ELF-1 (cell line): ENCODE measurements at regions not wholly inside any gene's neighbourhood (a gene's known extent, or its start where the extent isn't known, plus 50 kb on each side); places are given as distances from the start of the nearest gene placed in this dataset.
"Not testable (repeated sequence)": the region's sequence is repeated elsewhere in the genome, so short reads cannot be mapped to it uniquely, and the experiment has no call there.

ENCODE experiments used
- DNase-seq: peaks from one replicate; pipeline ENCODE4 v3.0.0-alpha.2; 2016; ENCODE audit warnings: low read depth, low spot score

- DNase-seq = no peak
Measured at GRCh38 chr7:114806590-114807162, 115.2 kb upstream of the MDFIC start.

- DNase-seq = no peak
Measured at GRCh38 chr7:114812570-114812969, 109.3 kb upstream of the MDFIC start.

DNA sequence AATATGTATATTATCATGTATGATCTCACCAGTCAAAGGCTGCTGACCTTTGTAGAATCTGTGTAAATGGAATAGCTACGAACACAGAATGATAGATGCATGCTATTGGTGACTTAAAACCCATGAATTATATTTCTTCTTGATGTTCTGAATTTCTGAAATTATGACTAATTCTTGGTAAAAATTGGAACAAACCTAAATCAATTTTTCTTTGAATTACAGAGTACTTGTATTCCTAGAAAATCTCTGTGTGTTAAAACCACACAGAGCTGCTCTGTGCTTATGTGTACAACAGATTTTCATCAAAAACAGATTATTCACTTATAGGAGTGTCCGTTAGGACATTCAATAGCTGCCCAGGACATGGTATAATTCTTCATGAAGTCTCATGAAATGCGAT is 108.3 kb upstream of the MDFIC start:
- DNase-seq = no peak

DNA sequence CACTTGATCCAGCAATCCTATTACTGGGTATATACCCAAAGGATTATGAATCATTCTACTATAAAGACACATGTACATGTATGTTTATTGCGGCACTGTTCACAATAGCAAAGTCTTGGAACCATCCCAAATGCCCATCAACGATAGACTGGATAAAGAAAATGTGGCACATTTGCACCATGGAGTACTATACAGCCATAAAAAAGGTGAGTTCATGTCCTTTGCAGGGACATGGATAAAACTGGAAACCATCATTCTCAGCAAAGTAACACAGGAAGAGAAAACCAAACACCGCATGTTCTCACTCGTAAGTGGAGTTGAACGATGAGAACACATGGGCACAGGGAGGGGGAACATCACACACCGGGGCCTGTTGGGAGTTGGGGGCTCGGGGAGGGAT is 104.9 kb upstream of the MDFIC start:
- not testable (repeated sequence) for DNase-seq

- DNase-seq = no peak
Measured at GRCh38 chr7:114818501-114818900, 103.4 kb upstream of the MDFIC start.

GRCh38 chr7:114819616-114820362 is 102.1 kb upstream of the MDFIC start:
- DNase-seq = no peak

DNA sequence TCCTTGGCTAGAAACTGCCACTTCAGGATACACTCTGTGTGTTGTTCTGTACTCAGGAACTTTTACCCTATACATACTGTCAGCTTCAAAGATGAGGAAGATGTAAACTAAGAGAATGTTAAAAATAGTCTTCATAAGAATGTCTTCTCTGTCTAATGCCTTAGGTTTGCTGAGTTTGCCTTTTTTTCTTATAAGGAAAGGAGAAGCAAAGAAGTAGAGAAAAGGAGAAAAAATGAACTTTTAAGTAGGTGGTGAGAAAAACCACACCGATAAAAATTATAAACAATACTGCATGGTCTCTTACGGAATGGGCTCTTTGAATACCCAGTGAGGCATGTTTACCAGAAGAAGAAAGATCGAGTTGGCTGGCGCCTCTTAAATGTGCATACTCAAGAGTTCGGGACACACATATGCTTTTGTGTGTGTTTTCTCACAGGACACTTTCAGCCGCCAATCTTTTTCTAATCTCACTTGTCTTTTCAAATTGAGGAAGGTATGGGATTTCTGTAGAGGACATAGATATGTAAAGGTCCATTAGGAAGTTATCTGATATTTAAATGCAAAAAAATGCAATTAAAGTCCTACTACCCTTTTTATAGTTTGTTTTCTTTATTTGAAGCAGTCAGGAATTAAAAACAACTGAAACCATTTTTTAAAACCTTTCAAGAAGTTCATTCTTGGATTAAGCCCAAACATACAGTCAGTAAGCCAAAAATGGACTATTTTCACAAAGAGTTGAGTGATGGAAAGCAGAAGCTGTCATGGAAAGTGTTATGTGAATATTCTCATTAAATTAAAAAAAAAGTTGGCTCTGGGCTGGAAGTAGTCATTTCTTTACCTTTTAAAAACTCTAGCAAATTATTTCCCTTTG is 100.6 kb upstream of the MDFIC start:
- no peak for DNase-seq

DNA sequence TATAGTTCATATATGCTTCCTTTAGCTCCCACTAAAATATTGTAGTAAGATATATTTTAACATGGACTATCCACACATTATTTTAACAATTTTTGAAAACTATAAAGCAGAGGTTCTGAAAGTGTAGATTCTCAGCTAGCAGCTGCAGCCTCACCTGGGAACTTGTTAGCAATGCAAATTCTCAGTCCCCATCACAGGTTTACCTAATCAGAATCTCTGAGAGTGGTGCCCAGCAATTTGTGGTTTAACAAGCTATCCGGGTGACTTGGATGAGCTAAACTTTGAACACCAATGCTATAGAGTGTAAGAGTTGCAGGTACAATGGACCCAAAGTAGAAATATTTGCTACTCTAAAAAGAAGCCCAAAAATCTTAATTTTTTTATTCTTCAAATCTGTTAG is 99.8 kb upstream of the MDFIC start:
- no peak for DNase-seq

GRCh38 chr7:114822844-114823243 is 99.0 kb upstream of the MDFIC start:
- DNase-seq = no peak

- peak; percentile 6 for DNase-seq
Measured at GRCh38 chr7:114823290-114823689, 98.6 kb upstream of the MDFIC start.

- peak; percentile 87 for DNase-seq
Measured at GRCh38 chr7:114825423-114825951, 96.4 kb upstream of the MDFIC start.

DNA sequence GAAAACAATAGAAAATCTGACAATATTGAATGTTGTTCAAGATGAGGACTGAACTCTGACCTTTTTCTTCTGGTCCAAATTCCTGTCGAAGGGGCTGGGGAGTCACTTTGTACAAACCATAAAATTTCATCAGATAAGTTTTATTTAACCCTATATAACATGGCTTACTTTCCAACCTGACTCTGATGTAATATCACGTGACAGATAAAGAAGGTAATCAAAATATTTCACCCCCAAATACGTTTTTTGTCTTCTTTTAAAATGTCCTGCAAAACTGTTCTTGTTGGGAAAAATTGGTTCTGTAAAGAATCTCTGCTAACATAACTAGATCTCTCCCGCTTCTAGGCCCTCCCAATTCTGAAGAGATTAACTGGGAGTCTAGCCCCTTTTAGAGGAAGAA is 90.9 kb upstream of the MDFIC start:
- DNase-seq = no peak

DNA sequence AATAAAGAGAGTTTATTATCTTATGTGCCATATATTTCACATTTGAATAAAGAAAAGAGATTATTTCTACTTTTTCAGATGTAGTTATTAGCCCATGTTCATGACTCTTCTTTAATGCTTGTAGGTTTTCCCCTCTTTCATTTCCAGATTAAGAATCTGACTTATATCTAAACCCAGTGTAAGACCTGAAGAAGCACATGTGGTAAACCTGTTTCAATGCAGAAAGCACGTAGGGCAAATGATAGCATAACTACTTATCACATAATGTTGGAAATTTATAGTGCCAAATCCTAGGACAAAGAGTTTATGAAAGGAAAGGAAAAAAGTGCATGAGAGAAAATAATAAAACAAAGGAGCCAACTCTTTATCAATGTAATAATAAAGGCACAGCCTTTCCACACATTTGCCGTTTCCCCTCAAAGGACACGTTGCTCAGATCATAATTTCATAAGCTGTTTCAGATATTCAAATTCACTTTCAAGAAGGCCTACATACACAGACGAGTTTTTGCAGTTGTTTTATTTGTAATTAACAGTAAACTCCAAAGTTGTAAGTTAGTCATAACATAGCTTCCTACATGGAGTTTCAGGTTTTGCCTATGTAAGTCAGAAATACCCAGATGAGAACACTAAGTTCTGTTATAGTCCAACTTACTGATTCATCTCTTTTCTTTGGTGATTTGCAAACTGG is 88.8 kb upstream of the MDFIC start:
- no peak for DNase-seq

DNA sequence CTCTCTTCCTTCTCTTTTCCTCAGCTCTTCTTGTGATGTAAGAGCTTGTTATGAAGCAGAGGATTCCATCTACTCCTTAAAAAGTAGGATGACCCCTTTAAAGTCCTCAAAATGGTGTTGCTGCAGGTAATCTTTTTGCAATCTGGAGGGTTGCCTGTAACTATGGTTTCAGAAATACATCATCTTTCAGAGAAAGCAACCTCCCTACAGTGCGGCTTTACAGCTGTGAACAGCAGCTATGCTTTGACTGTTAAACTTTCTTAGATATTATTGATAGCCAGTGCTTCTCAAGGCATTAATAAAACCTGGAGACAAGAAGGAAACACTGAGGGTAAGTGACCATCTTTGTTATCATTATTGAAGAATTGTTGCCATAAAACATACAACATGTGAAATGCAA is 86.6 kb upstream of the MDFIC start:
- DNase-seq = no peak

DNA sequence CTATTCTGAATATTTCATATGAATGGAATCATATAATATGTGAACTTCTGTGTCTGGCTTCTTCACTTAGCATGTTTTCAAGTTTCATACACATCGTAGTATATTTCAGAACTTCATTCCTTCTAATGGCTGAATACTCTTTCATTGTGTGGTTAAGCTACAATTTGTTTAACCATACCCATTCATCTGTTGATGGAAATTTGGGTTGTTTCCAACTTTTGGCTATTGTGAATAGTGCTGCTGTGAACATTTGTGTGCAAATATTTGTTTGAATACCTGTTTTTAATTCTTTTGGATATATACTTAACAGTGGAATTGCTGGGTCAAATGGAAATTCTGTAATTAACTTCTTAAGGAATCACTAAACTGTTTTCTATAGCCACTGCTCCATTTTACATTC is 86.0 kb upstream of the MDFIC start:
- DNase-seq = no peak

DNA sequence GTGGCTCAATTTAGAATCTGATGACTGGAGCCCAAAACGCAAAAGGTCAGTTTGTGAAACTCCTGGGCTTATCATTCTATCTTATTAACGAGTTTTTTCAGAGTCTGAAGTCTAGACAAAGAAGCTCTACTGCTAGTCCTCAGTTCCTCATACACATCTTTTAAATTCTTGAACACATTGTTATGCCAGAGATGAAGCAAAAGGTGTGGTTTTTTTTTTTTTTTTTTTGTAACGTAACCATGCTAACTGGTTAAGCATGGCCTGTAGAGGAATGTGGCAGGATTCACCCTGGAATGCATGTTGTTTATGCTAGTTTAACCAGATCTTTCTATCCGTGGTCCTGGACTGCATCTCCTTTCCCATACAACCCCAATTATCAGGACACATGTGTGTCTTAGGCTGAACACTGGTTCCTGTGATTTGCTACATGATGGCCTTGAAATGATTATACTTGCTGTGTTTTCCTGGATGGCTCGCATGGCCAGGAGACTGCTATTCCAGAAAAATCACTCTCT is 79.3 kb upstream of the MDFIC start:
- DNase-seq = peak; percentile 37

- no peak for DNase-seq
Measured at GRCh38 chr7:114843102-114843501, 78.8 kb upstream of the MDFIC start.

DNA sequence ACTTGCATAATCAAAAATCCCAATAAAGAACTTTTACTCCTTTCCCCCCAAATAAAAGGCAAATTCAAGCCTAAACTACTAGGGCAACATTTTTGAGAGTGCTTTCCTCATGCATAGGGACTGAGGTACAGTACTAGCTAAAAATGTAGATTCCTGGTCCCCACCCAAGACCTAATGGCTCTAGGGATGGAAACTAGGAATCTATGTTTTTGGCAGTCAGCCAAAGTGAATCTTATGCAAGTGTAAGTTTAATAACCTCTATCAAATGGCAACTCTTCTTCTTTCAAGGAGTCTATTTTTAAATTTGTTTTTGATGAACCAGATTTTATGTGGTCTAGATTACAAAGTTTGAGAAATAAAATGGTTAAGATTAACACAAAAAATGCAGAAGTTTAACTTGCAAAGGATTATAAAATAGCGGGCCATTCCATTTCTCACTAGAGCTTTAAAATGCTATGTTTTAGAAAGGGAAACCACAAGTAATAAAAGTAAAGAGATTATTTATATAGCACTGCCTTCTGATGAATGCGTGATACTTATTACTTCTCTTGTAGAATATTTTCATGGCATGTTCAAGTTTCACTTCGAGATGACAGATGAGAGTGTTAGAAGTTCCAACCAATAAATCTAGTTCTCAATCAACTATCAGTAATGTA is 70.4 kb upstream of the MDFIC start:
- DNase-seq = no peak

DNA sequence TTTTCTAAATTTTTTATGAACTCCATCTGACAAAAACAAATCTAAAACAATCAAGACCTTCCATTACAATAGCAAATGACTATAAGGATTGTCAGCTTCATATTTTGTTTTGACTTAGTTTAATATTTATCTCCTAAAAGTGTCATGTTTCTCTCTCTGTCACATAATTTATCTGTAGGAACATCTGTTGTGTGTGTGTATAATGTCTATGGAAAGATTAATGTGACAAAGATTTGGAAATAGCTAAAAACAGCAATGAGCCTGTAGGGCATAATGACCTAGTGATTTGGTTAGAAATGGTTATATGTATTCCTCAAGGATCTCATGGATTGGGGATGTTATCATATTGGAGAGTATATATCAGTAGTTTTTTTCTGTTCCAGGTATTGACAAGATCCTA is 69.6 kb upstream of the MDFIC start:
- DNase-seq = no peak

DNA sequence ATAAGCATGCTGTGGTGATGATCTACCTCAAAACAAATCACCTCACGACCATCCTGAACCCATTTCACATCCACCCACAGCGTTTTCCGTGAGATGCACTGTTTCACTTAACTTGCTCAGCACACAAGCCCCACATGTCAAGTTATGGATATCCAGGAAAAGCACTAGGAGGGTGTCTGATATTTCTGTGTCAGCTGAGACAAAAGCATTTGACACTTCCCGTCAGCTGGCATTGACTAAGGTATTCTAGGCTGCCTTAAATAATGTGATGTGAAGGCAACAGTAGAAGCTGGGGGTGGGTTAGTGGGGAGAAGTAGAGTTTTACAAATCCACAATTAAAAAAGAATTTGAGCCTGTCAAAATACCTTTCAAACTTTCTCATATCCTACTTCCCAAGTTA is 68.7 kb upstream of the MDFIC start:
- no peak for DNase-seq

DNA sequence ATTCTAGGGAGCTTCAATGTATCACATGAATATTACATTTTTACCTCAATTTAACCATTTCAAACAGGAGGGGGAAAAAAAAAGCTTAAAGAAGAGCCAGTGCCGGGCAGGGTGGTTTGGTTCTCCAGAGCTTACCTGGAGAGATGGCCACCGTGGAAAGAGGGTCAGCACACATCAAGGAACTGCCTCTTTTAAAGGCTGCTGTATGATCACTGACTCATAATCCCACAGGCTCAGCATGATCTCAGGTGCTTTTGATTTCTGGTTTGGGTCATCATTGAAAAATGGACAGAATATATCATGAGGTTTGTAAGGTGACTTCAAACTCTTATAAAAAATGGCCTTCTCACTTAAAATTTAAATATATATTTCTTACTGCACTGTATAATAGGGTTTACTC is 67.5 kb upstream of the MDFIC start:
- no peak for DNase-seq
